NB4 (cell line): ENCODE measurements at regions not wholly inside any gene's neighbourhood (a gene's known extent, or its start where the extent isn't known, plus 50 kb on each side); places are given as distances from the start of the nearest gene placed in this dataset.
"Not testable (repeated sequence)": the region's sequence is repeated elsewhere in the genome, so short reads cannot be mapped to it uniquely, and the experiment has no call there.

Source experiments
- DNase-seq: peaks from one replicate; pipeline ENCODE4 v3.0.0; 2010; ENCODE audit warnings: low read depth
- H3K4me3 ChIP-seq: one replicate; pipeline ENCODE4 v1.5.1; 2011; ENCODE audit warnings: mild to moderate bottlenecking, low read depth, low read length, moderate library complexity
- CTCF ChIP-seq: IDR thresholded peaks from one replicate; pipeline ENCODE4 v1.5.1; 2012; ENCODE audit warnings: low read depth, low read length
- MYC ChIP-seq: IDR thresholded peaks from 2 replicates; pipeline ENCODE4 v1.6.1; 2011; ENCODE audit warnings: low read depth, low read length
- POLR2A ChIP-seq: IDR thresholded peaks from 2 replicates; pipeline ENCODE4 v1.6.1; 2011; ENCODE audit warnings: mild to moderate bottlenecking; ENCODE audit not compliant: insufficient read length; ENCODE audit errors: extremely low read depth
- TF ChIP-seq, protein P1 (sequence below): IDR thresholded peaks from 2 replicates; pipeline ENCODE4 v1.6.1; 2011; ENCODE audit warnings: low read depth, low read length

DNA sequence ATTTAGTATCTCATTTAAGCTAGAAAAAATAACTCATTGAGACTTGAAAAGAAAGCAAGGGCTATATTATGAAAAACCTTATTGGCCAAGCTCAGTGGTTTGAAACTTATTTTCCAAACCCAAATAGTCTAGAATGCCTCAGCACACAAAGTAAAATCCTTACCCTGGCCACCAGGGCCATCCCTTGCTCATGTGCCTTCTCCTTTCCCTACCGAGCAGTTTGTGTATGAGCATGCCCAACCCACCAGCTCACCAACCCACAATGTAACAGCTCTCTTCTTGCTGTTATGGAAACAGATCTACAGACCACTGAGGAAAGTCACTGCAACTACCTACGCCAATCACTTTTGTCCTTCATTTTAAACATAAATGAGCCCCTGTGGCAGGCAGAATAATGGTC, 79.6 kb upstream of the CARMIL1 start:
- H3K4me3 ChIP-seq, result no peak overlapping the region
- TF ChIP-seq POLR2A (no peak), CTCF (no peak), MYC (no peak)
- TF ChIP-seq, protein P1, sequence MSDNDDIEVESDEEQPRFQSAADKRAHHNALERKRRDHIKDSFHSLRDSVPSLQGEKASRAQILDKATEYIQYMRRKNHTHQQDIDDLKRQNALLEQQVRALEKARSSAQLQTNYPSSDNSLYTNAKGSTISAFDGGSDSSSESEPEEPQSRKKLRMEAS, result no peak
- no peak for DNase-seq

GRCh38 chr6:25202504-25202903, 76.7 kb upstream of the CARMIL1 start:
- no peak for DNase-seq
- TF ChIP-seq CTCF (no peak), MYC (no peak), POLR2A (no peak)
- TF ChIP-seq, protein P1, result no peak
- H3K4me3 ChIP-seq, result no peak overlapping the region

DNA sequence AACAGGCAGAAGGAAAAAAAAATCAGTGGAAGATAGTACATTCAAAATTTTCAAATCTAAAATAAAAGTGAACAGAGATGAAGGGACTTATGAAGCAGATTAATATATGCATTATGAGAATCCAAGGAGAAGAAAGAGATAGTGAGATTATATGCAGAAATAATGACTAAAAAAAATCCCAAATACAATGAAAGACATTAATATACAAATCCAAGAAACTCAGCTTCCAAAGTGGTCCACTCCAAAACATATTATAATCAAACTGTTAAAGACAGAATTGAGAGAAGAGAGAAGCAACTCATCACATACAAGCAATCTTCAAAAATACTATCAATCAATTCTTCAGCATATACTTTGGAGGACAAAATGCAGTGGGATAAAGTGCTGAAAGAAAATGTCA, 73.5 kb upstream of the CARMIL1 start:
- TF ChIP-seq MYC (no peak), CTCF (no peak), POLR2A (no peak)
- TF ChIP-seq, protein P1, result no peak
- no peak for DNase-seq
- no peak overlapping the region for H3K4me3 ChIP-seq

GRCh38 chr6:25207453-25208155, 71.6 kb upstream of the CARMIL1 start:
- DNase-seq, H3K4me3 ChIP-seq: not testable (repeated sequence)

DNA sequence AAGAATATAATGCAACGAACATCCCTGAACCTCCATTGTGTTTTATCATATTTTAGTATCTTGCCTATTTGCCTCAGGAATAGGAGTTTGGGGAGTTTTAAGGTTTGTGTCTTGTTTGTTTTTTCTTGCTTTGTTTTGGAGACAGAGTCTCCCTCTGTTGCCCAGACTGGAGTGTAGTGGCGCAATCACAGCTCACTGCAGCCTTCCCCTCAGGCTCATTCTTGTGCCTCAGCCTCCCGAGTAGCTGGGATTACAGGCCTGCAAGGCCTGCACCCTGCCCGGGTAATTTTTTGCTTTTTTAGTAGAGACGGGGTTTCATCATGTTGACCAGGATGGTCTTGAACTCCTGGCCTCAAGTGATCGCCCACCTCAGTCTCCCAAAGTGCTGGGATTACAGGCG, 63.3 kb upstream of the CARMIL1 start:
- no peak overlapping the region for H3K4me3 ChIP-seq
- no peak for DNase-seq
- TF ChIP-seq, protein P1, result no peak
- TF ChIP-seq CTCF, result no peak
- TF ChIP-seq MYC, result no peak
- TF ChIP-seq POLR2A, result no peak

DNA sequence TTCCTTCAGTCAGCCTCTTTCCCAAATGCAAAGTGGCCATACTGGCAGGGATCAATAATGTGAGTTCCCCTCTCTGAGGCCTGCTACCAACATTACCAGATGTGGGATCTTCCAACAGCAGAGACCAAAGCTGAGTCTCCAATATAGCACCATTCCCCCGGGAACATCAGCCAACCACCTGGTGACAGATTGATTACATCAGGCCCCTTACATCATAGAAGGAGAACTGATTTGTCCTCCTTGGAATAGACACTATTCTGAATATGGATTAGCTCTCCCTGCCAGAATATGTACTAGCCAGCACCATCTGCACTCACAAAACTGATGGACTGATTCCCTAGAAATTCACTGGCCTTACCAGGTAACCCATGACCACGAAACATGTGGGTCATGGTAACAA, 61.9 kb upstream of the CARMIL1 start:
- no peak for DNase-seq
- no peak overlapping the region for H3K4me3 ChIP-seq
- TF ChIP-seq POLR2A (no peak), MYC (no peak)
- TF ChIP-seq, protein P1, result no peak

DNA sequence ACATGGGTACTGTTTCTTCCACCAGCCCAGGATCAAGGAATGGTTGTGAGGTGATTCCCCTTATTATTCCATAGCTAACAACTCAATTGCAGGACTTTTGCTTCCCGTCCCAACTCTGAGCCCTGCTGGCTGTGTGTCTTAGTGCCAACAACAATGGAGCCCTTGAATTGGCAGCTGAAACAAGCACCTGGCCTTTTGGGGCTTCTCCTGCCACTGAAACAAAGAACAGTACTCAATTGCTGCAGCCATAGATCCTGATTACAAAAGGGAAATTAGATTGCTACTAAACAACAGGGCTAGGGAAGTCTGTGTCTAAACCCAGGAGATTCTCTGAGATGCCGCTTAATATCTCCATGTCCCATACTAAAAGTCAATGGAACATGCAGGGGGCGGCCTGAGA, 61.3 kb upstream of the CARMIL1 start:
- TF ChIP-seq POLR2A (no peak), MYC (no peak), CTCF (no peak)
- TF ChIP-seq, protein P1, result no peak
- DNase-seq, result no peak
- H3K4me3 ChIP-seq, result no peak overlapping the region
